Mammary epithelial cell (primary cell): ENCODE measurements at regions not wholly inside any gene's neighbourhood (a gene's known extent, or its start where the extent isn't known, plus 50 kb on each side); places are given as distances from the start of the nearest gene placed in this dataset.

ENCODE experiments used
- EZH2 ChIP-seq: IDR thresholded peaks from 2 replicates; pipeline ENCODE4 v1.6.1; 2012; ENCODE audit warnings: low read length, inconsistent platforms, borderline replicate concordance
- TF ChIP-seq, protein P1 (sequence below), 2 donors: IDR thresholded peaks in 1 of 2; conservative IDR thresholded peaks in 1 of 2; 2 replicates each; pipeline ENCODE4 v1.5.1; 2011 to 2012; ENCODE audit warnings: inconsistent platforms in 2 of 2, low read length in 2 of 2, mild to moderate bottlenecking in 2 of 2, control low read depth in 1 of 2, low read depth in 1 of 2; ENCODE audit not compliant: insufficient read depth in 1 of 2; ENCODE audit errors: extremely low read depth in 1 of 2

DNA sequence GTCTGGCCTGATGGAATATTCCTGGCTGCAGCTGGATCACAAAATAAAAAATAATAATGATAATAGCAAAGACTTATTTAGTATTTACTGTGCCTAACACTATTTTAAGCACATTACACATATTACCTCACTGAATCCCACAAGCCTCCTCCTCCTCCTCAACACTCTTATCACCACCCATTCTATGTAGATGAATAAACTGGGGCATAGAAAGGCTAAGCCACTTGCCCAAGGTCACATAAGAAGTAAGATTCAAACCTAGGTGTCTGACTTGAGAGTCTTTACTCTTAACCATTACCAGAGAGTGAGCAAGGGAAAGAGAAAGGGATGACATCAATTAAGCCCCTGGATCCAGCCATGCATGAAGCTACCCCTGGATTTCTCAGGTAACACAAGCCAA is 493.1 kb downstream of the SHQ1 start:
- TF ChIP-seq, protein P1, sequence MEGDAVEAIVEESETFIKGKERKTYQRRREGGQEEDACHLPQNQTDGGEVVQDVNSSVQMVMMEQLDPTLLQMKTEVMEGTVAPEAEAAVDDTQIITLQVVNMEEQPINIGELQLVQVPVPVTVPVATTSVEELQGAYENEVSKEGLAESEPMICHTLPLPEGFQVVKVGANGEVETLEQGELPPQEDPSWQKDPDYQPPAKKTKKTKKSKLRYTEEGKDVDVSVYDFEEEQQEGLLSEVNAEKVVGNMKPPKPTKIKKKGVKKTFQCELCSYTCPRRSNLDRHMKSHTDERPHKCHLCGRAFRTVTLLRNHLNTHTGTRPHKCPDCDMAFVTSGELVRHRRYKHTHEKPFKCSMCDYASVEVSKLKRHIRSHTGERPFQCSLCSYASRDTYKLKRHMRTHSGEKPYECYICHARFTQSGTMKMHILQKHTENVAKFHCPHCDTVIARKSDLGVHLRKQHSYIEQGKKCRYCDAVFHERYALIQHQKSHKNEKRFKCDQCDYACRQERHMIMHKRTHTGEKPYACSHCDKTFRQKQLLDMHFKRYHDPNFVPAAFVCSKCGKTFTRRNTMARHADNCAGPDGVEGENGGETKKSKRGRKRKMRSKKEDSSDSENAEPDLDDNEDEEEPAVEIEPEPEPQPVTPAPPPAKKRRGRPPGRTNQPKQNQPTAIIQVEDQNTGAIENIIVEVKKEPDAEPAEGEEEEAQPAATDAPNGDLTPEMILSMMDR (conservative IDR thresholded peaks at IDR 0.05 in 1 of 2, IDR thresholded peaks at IDR 0.05 in 1 of 2; ENCODE audit: extremely low read depth in 1 of 2, insufficient read depth in 1 of 2, low read depth in 1 of 2, low read length in 2 of 2), result no peak
- no peak for TF ChIP-seq EZH2
